ENCODE measurements at regions not wholly inside any gene's neighbourhood (a gene's known extent, or its start where the extent isn't known, plus 50 kb on each side); places are given as distances from the start of the nearest gene placed in this dataset.

GRCh38 chr7:138243430-138243829 lies 167.2 kb downstream of the AKR1D1 start:
- peak in 2 of 7 experiments; percentile 16 to 26 for TF ChIP-seq CTCF (IDR thresholded peaks at IDR 0.05)
- no peak for TF ChIP-seq POLR2A (IDR thresholded peaks at IDR 0.05)
